BE2C (cell line): ENCODE measurements at regions not wholly inside any gene's neighbourhood (a gene's known extent, or its start where the extent isn't known, plus 50 kb on each side); places are given as distances from the start of the nearest gene placed in this dataset.

Experiments used
- DNase-seq: peaks from one replicate; pipeline ENCODE4 v3.0.0-alpha.2; 2020
- H3K27me3 ChIP-seq: fragments of 250-450 bp; sonication (Bioruptor Pico); 2 replicates; pipeline ENCODE4 v1.5.1; 2020; ENCODE audit warnings: mild to moderate bottlenecking
- H3K36me3 ChIP-seq: fragments of 250-450 bp; sonication (Bioruptor Pico); 2 replicates; pipeline ENCODE4 v1.5.1; 2020; ENCODE audit warnings: mild to moderate bottlenecking
- H3K4me1 ChIP-seq: fragments of 250-450 bp; sonication (Bioruptor Pico); 2 replicates; pipeline ENCODE4 v1.5.1; 2020
- H3K4me3 ChIP-seq: 2 replicates; pipeline ENCODE4 v1.5.1; 2011; ENCODE audit warnings: low read depth, low read length
- H3K9me3 ChIP-seq: fragments of 250-450 bp; sonication (Bioruptor Pico); 2 replicates; pipeline ENCODE4 v1.5.1; 2020
- CTCF ChIP-seq: IDR thresholded peaks from 2 replicates; pipeline ENCODE4 v1.5.1; 2012; ENCODE audit warnings: mild to moderate bottlenecking, low read depth, low read length

- TF ChIP-seq CTCF = no peak
These were observed 270.4 kb upstream of the CITED2 start for GRCh38 chr6:139644821-139645220.

GRCh38 chr6:139643986-139644385 is 269.5 kb upstream of the CITED2 start:
- no peaks in the 10 kb centered on the region for H3K4me1 ChIP-seq
- DNase-seq = no peak
- TF ChIP-seq CTCF = no peak
- no peaks in the 10 kb centered on the region for H3K9me3 ChIP-seq
- H3K36me3 ChIP-seq = no peaks in the 10 kb centered on the region
- H3K27me3 ChIP-seq = no peaks in the 10 kb centered on the region
- H3K4me3 ChIP-seq = no peak overlapping the region

More at GRCh38 chr6:139644821-139645220, 270.4 kb upstream of the CITED2 start:
- Histone ChIP-seq H3K9me3 (no peaks in the 10 kb centered on the region), H3K4me3 (no peak overlapping the region), H3K4me1 (no peaks in the 10 kb centered on the region), H3K36me3 (no peaks in the 10 kb centered on the region), H3K27me3 (no peaks in the 10 kb centered on the region)
- DNase-seq = no peak

GRCh38 chr6:139642346-139642745 is 267.9 kb upstream of the CITED2 start:
- H3K9me3 ChIP-seq = no peaks in the 10 kb centered on the region; the same call in 1 of the 2 replicates
- no peaks in the 10 kb centered on the region for H3K27me3 ChIP-seq
- TF ChIP-seq CTCF = no peak
- no peak for DNase-seq
- no peaks in the 10 kb centered on the region for H3K36me3 ChIP-seq
- H3K4me3 ChIP-seq = no peak overlapping the region
- H3K4me1 ChIP-seq = no peaks in the 10 kb centered on the region

GRCh38 chr6:139641376-139641775 is 266.9 kb upstream of the CITED2 start:
- no peak for DNase-seq
- Histone ChIP-seq H3K36me3 (no peaks in the 10 kb centered on the region), H3K4me3 (no peak overlapping the region), H3K9me3 (no peaks in the 10 kb centered on the region; the same call in 1 of the 2 replicates), H3K27me3 (no peaks in the 10 kb centered on the region), H3K4me1 (no peaks in the 10 kb centered on the region)
- TF ChIP-seq CTCF = no peak

GRCh38 chr6:139640921-139641320 is 266.5 kb upstream of the CITED2 start:
- DNase-seq = no peak
- TF ChIP-seq CTCF = no peak
- Histone ChIP-seq H3K4me1 (no peaks in the 10 kb centered on the region), H3K36me3 (no peaks in the 10 kb centered on the region), H3K4me3 (no peak overlapping the region), H3K9me3 (no peaks in the 10 kb centered on the region; the same call in 1 of the 2 replicates), H3K27me3 (no peaks in the 10 kb centered on the region)

- TF ChIP-seq CTCF = no peak
- H3K27me3 ChIP-seq = no peaks in the 10 kb centered on the region
- H3K4me3 ChIP-seq = no peak overlapping the region
- H3K4me1 ChIP-seq = no peaks in the 10 kb centered on the region
- no peaks in the 10 kb centered on the region; the same call in 1 of the 2 replicates for H3K9me3 ChIP-seq
- H3K36me3 ChIP-seq = no peaks in the 10 kb centered on the region
- DNase-seq = no peak
These were observed 266.0 kb upstream of the CITED2 start for GRCh38 chr6:139640448-139640847.
